Brain microvascular endothelial cell (primary cell): ENCODE measurements at regions not wholly inside any gene's neighbourhood (a gene's known extent, or its start where the extent isn't known, plus 50 kb on each side); places are given as distances from the start of the nearest gene placed in this dataset.
"Not testable (repeated sequence)": the region's sequence is repeated elsewhere in the genome, so short reads cannot be mapped to it uniquely, and the experiment has no call there.

Experiments used
- DNase-seq: peaks from one replicate; pipeline ENCODE4 v3.0.0-alpha.2; 2020
- H3K27ac ChIP-seq: fragments of 250-450 bp; sonication (Bioruptor Pico); 2 replicates; pipeline ENCODE4 v1.5.1; 2020; ENCODE audit warnings: mild to moderate bottlenecking, moderate library complexity
- H3K27me3 ChIP-seq: fragments of 250-450 bp; sonication (Bioruptor Pico); replicated peaks from 2 replicates; pipeline ENCODE4 v1.5.1; 2020; ENCODE audit warnings: mild to moderate bottlenecking
- H3K36me3 ChIP-seq: fragments of 250-450 bp; sonication (Bioruptor Pico); replicated peaks from 2 replicates; pipeline ENCODE4 v1.5.1; 2020; ENCODE audit warnings: mild to moderate bottlenecking
- H3K4me3 ChIP-seq: 2 replicates; pipeline ENCODE4 v1.5.1; 2011; ENCODE audit warnings: low read depth, mild to moderate bottlenecking, control low read depth, low read length, moderate library complexity
- CTCF ChIP-seq: IDR thresholded peaks from 2 replicates; pipeline ENCODE4 v1.5.1; 2011; ENCODE audit warnings: low read depth, mild to moderate bottlenecking, moderate library complexity, low read length, control low read depth, inconsistent platforms; ENCODE audit errors: missing control alignments
- in situ Hi-C: cut with HindIII; loops from 2 replicates; pipeline ENCODE4 v1.10.0; 2017; ENCODE audit warnings: low sequenced_read_pairs, low pct_ligation_motif_present

GRCh38 chrX:906586-906985, 276.0 kb downstream of the SHOX start:
- H3K36me3 ChIP-seq, result no peaks in the 10 kb centered on the region
- DNase-seq, result no peak
- H3K27ac ChIP-seq, result no peak overlapping the region
- H3K4me3 ChIP-seq, result no peak overlapping the region
- no peaks in the 10 kb centered on the region for H3K27me3 ChIP-seq
- no peak for TF ChIP-seq CTCF
- in situ Hi-C loops, result no loop called here

- Histone ChIP-seq H3K27ac (no peak overlapping the region), H3K36me3 (no peaks in the 10 kb centered on the region), H3K4me3 (no peak overlapping the region), H3K27me3 (no peaks in the 10 kb centered on the region)
- no peak for TF ChIP-seq CTCF
- DNase-seq, result peak; percentile 4
- in situ Hi-C loops, result no loop called here
Observed at GRCh38 chrX:905848-906566, 275.4 kb downstream of the SHOX start.

GRCh38 chrX:903116-903515, 272.5 kb downstream of the SHOX start:
- no peaks in the 10 kb centered on the region for H3K36me3 ChIP-seq
- no peak overlapping the region for H3K27ac ChIP-seq
- TF ChIP-seq CTCF, result no peak
- H3K27me3 ChIP-seq, result no peaks in the 10 kb centered on the region
- H3K4me3 ChIP-seq, result no peak overlapping the region
- DNase-seq, result no peak
- in situ Hi-C loops, result no loop called here

GRCh38 chrX:896256-896655, 265.7 kb downstream of the SHOX start:
- TF ChIP-seq CTCF, result no peak
- Histone ChIP-seq H3K4me3 (no peak overlapping the region), H3K36me3 (no peaks in the 10 kb centered on the region), H3K27me3 (no peaks in the 10 kb centered on the region), H3K27ac (no peak overlapping the region)
- DNase-seq, result no peak
- in situ Hi-C loops, result no loop called here

GRCh38 chrX:889966-890651, 259.5 kb downstream of the SHOX start:
- in situ Hi-C loops, result no loop called here
- no peak for DNase-seq
- no peak overlapping the region for H3K27ac ChIP-seq
- no peak for TF ChIP-seq CTCF
- no peak overlapping the region for H3K4me3 ChIP-seq
- H3K27me3 ChIP-seq, result no peaks in the 10 kb centered on the region
- no peaks in the 10 kb centered on the region for H3K36me3 ChIP-seq

- H3K36me3 ChIP-seq, H3K27ac ChIP-seq, H3K4me3 ChIP-seq, H3K27me3 ChIP-seq, in situ Hi-C loops, DNase-seq: not testable (repeated sequence)
Observed at GRCh38 chrX:887724-888123, 257.1 kb downstream of the SHOX start.
